Stimulated activated CD4-positive, alpha-beta T cell treated with anti-CD3 and anti-CD28 coated beads, Interleukin-1b, Interleukin-23, amount 100 ng/mL, for 4 hours (primary cell): ENCODE measurements at regions not wholly inside any gene's neighbourhood (a gene's known extent, or its start where the extent isn't known, plus 50 kb on each side); places are given as distances from the start of the nearest gene placed in this dataset.
"Not testable (repeated sequence)": the region's sequence is repeated elsewhere in the genome, so short reads cannot be mapped to it uniquely, and the experiment has no call there.

ENCODE experiments used
- DNase-seq, 2 donors: peaks; one replicate each; pipeline ENCODE4 v3.0.0-alpha.2; 2020; ENCODE audit warnings: low read depth in 2 of 2

DNA sequence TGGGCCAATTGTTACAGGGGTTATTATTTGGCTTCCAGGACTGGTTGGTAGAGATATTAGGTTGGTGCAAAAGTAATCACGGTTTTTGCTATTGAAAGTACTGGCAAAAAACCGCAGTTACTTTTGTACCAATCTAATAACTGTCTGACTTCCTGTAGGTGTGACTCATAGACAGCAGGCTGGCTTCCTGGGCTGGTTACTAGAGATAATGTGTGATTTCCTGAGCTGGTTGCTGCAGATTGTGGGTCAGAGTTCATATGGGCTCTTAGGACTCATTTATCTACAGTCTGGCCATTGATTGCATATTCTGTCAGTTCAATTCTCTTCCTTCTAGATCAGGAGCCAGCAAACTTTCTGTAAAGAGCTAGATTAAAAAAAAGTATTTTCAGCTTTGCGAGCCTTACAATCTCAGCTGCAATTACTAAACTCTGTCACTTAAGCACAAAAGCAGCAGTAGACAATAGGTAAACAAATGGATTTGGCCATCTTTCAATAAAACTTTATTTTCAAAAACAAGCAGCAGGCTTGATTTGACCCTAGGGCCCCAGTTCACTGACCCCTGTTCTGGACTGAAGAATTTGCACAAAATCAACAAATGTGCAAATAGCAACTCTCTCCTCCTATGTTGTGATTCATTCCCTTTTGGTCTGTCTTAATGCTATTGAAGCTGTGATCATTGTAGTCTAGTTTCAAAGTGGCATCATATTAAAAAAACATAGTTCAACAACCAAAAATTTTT, 50.8 kb upstream of the BOD1L1 start:
- no peak for DNase-seq

DNA sequence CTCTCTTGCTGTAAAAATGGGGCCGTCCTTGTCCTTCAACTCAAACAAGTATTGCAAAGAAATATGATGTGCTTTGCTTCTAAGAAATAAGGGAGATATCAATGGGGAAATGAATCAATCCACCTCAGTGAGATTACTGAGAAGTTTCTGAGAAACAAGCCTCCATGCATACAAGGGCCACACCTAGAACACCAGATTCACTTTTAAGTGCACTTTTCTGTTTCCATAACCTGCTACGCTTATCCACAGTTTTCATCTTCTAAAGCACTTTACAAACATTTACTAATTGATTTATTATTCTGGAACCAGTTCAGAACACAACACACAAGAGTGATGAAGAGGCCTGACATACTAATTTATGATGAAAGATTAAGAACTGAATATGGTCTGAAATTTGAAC, 54.0 kb upstream of the BOD1L1 start:
- DNase-seq: no peak

- DNase-seq: no peak
These were observed 66.7 kb upstream of the BOD1L1 start for GRCh38 chr4:13694256-13694655.

GRCh38 chr4:13698296-13698695, 70.8 kb upstream of the BOD1L1 start:
- no peak for DNase-seq

DNA sequence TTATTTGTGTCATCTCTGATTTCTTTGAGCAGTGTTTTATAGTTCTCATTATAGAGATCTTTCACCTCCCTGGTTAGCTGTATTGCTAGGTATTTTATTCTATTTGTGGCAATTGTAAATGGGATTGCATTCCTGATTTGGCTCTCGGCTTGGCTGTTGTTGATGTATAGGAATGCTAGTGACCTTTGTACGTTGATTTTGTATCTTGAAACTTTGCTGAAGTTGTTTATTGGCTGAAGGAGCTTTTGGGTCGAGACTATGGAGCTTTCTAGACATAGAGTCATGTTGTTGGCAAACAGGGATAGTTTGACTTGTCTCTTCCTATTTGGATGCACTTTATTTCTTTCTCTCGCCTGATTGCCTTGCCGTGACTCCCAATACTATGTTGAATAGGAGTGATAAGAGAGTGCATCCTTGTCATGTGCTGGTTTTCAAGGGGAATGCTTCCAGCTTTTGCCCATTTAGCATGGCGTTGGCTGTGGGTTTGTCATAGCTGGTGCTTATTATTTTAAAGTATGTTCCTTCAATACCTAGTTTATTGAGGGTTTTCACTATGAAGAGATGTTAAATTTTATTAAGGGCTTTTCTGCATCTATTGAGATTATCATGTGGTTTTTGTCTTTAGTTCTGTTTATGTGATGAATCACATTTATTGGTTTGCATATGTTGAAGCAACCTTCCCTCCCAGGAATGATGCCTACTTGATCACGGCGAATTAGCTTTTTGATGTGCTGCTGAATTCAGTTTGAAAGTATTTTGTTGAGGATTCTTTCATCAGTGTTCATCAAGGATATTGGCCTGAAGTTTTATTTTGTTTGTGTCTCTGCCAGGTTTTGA, 72.7 kb upstream of the BOD1L1 start:
- DNase-seq: no peak

GRCh38 chr4:13700858-13701140, 73.3 kb upstream of the BOD1L1 start:
- DNase-seq: not testable (repeated sequence)

DNA sequence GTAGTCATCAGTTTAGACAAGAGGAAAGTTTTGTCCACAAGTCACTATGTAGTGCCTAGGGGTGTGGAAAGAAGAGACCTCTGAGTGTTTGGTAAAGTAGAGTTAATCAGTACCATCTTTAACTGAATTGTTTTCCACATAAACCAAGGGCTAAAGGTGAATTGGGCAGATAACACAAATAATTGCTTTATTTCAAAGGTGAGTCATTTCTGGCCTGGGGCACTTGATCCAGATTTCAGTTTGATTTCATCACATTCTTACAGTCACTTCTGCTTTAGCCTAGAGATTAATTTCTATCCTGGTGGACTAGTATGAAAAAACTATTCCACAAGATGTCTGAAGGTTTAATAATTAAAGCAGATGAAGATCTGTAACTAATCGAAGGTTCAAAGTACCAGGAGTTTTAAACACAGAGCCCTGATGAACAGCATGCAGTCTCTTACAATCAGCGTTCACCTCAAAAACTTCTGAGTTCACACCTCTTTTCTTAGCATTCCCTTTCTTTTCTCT, 74.5 kb upstream of the BOD1L1 start:
- no peak for DNase-seq

GRCh38 chr4:13703096-13703495, 75.6 kb upstream of the BOD1L1 start:
- no peak for DNase-seq

GRCh38 chr4:13704035-13704434, 76.5 kb upstream of the BOD1L1 start:
- DNase-seq: no peak

- no peak for DNase-seq
These were observed 77.2 kb upstream of the BOD1L1 start for GRCh38 chr4:13704761-13705160.

DNA sequence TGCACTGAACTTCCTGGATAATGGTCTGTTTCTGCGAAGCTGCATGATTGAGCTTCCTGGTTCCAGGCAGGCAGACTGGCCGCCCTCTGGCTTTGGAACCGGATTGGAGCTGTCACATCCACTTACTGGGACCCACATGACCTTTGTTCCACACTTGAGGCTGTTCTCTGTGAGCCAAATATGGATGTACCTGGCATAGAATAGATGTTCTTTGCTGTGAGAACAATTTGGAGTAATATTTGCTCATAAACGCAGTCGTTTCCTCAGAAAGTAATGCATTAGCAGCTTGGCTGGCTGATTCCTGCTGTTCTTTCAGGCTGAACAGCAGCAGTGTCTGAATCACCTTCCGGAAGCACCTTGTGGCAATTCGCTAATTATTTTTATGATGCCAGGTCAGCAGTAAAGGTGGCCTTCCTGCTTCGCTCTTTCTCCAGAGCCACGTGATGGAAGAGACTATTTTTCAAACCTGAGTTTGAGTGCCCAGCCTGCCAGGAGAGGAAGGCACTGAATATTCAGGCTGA, 78.1 kb upstream of the BOD1L1 start:
- DNase-seq: no peak

DNA sequence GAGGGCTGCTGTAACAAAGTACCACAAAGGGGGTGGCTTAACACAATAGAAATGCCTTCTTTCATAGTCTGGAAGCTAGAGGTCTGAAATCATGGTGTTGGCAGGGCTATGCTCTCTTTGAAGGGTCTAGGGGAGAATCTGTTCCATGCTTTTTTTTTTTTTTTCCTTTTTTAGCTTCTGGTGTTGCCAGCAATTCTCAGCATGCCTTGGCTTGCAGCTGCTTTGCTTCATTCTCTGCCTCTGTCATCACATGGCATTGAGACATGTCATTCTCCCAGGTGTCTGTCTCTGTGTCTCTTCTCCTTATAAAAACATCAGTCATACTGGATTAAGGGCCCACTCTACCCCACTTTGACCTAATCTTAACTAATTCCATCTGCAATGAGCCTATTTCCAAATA, 78.6 kb upstream of the BOD1L1 start:
- DNase-seq: no peak

GRCh38 chr4:13706716-13707115, 79.2 kb upstream of the BOD1L1 start:
- no peak for DNase-seq

DNA sequence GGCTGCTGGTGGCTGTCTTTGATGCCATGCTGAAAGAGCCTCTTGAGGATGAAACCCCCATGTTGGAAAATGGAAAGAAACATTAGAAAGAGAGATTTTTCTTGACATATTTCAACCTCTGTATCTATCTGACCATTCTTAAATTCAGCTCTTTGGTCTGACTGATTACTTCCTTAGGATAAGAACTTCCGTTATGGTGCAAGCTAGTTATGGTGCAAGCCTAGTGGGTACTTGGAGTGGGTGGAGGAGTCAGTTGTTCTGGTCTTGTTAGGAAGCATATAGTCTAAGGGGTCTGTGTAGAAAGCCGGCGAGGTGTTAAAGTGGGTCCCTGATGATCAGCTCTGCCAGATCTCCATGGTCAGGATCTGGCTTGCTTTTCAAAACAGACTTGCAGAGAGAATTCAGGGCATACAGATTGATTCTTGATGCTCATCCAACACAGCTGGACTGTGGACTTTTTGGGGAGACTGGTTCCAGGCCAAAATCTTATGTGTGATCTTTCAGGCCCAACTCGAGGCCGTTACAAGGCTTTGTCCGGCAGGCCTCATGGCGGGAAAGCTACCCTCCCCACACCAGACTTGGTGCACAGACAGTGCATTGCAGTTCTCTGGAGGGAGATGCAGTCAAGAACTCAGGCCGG, 82.8 kb upstream of the BOD1L1 start:
- no peak for DNase-seq

DNA sequence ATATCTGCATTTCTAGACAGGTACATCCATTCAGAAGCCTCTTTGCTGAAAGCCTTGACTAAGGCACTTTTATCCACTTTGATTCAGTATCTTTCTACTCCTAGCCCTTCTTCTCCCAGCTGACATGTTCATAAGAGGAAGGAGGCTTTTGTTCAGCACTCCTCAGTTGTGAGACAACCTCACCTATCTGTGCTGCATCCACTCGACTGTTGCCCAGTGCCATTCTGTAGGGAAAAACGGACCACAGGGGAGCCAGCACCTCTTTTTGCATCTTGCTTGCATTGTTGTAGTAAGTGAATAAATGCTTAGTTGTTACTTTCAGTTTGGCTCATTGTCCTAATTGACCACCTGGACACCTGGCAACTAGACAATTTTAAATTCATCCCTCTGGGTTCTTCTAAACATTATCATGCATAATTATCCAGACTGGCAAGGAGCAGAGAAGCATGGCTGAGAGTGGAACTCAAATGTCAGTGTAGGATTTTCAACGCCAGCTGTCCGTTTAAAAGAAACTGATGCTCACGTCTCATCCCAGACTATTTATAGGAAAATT, 83.8 kb upstream of the BOD1L1 start:
- no peak for DNase-seq

DNA sequence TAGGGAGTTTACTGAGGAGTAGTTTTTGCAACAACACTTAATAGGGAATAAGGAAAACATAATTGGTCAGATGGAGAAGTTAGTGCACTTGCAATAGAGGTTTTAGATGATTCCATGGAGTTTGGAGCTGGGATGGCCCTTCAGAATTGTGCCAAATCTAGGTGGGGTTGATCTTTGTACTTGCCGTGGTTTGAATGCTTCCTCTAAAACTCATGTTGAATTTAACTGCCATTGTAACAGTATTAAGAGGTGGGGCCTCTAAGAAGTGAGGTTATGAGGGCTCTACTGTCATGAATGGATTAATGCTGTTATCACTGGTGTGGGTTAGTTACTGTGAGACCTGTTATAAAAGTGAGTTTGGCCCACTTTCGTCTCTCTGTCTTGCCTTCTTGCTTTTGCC, 94.4 kb upstream of the BOD1L1 start:
- DNase-seq: no peak

DNA sequence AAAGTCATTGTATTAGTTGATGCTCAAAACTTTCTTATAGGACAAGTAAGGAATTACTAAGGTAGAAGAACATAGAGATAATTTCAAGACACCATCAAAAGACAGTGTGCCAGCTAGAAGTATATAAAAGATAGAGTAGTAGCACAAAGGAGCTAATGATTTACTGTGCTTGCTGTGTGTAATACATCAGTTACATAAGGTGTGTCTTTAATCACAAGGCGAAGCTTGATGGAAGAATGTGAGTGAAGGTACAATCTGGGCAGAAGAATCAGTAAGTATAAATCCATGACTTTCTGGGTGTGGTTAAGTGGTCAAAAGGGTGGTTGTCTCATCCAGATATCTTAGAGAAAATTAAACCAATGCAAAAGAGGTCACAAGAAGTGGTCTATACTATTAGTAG, 95.1 kb upstream of the BOD1L1 start:
- no peak for DNase-seq

DNA sequence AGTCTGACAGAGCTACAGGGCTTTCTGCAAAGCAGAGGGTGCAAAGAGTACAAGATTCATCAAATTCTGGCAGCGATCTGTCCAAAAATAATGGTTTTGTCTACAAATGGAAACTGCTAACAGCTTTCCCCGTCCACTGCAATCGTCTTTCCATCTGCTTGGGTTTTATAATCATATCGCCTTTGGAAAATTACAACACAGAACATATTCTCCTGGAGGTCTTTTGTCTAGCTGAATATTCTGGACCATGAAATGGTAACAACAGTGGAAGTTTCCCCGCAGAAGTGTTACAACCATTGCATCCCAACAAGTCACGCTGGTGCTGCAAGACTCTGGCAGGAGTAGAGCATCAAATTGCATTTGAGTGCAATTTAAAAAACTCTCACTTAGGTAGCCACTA, 101.2 kb upstream of the BOD1L1 start:
- no peak for DNase-seq

DNA sequence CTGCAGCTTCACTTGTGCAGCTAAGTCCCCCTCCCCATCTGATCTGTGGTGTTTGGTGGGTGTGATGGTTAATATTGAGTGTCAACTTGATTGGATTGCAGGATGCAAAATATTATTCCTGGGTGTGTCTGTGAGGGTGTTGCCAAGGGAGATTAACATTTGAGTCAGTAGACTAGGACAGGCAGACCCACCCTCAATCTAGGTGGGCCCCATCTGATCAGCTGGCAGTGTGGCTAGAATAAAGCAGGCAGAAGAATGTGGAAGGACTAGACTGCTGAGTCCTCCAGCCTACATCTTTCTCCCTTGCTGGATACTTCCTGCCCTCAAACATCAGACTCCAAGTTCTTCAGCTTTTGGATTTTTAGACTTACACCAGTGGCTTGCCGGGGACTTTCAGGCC, 103.5 kb upstream of the BOD1L1 start:
- no peak for DNase-seq

DNA sequence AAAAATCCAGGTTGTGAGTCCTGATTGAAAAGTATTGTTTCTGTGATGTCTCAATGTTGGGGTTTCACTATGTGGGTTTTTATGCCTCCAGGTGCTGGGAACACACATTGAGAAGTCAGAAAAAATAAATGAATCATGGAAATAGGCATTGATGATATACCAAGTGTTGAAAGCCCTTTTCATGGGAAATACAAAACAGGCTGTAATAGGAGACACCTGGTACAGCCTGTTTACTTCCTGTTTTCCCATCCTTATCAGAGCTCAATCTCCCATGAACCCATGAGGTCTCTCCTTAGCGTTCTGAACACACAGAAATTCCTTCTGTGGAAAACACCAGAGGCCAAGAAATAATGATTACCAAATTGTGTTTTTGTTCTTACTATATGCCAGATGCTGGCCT, 106.3 kb upstream of the BOD1L1 start:
- DNase-seq: no peak

DNA sequence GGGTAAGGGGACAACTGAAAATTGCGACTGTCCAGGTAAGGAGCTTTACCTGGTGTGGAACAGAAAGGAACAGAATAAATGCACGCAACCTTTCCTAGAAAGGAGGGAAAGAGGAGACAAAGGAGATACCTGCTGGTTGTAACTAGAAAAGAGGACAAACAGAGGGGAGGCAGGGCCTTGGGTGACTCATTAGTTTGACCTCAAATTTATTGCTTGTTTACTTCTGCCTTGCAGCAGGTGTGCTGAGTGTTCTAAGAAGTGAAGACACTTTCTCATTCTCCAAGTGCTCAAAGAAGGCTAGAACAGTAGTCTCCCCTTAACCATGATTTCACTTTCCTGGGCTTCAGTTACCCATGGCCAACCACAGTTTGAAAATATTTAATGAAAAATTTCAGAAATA, 123.1 kb upstream of the BOD1L1 start:
- DNase-seq: no peak

GRCh38 chr4:13761581-13761980, 134.1 kb upstream of the BOD1L1 start:
- not testable (repeated sequence) for DNase-seq
